Neural crest cell (in vitro differentiated cells): ENCODE measurements at regions not wholly inside any gene's neighbourhood (a gene's known extent, or its start where the extent isn't known, plus 50 kb on each side); places are given as distances from the start of the nearest gene placed in this dataset.

Experiments used
- DNase-seq: peaks from one replicate; pipeline ENCODE4 v3.0.0; 2021; ENCODE audit warnings: low read depth, mixed read lengths, low spot score
- H3K27ac Mint-ChIP-seq: one replicate; pipeline ENCODE4 v1.8.0; 2021; ENCODE audit warnings: mild to moderate bottlenecking, mixed read lengths; ENCODE audit not compliant: unreplicated experiment
- H3K27me3 Mint-ChIP-seq: 2 replicates; pipeline ENCODE4 v1.8.0; 2021; ENCODE audit warnings: low read depth, mild to moderate bottlenecking, mixed read lengths
- H3K36me3 Mint-ChIP-seq: 2 replicates; pipeline ENCODE4 v1.8.0; 2021; ENCODE audit warnings: low read depth, mild to moderate bottlenecking, mixed read lengths
- H3K4me1 Mint-ChIP-seq: 2 replicates; pipeline ENCODE4 v1.8.0; 2021; ENCODE audit warnings: mixed read lengths
- H3K4me3 Mint-ChIP-seq: one replicate; pipeline ENCODE4 v1.8.0; 2021; ENCODE audit warnings: mild to moderate bottlenecking, mixed read lengths
- H3K9me3 Mint-ChIP-seq: 2 replicates; pipeline ENCODE4 v1.8.0; 2021; ENCODE audit warnings: mixed read lengths
- CTCF ChIP-seq: fragments of 200-600 bp; sonication (generic); conservative IDR thresholded peaks from 2 replicates; pipeline ENCODE4 v1.5.0; 2021; ENCODE audit warnings: antibody characterized with exemption, mild to moderate bottlenecking

DNA sequence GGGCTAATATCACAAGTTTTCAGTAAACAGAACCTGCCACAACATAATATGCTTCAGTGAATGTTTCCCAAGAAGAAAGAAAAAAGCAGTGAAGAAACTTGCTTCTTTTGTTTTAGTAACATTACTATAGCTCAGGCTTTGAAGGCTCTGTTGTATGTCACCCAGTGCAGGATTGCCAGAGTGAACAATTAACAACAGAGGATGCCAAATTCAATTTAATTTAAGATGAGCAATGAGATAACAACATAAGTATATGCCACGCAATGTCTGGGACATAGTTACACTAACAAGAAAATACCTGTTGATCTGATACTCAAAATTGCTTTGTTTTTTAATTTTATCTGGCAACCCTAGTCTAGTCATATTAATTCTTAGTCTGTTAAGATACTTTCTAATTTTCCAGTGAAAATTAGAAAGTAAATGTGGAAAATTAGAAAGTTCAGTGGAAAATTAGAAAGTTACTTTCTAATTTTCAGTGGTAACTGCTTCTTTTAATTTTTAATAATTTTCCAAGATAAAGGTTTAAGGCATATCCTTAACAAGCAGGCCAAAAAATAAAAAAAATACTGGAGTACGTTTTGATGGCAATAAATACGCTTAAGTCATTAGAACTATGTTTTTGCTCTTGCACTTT, 336.3 kb downstream of the SLITRK6 start:
- peaks cover 2% of the 10 kb centered on the region for H3K36me3 Mint-ChIP-seq
- no peak for TF ChIP-seq CTCF
- no peak overlapping the region for H3K27ac Mint-ChIP-seq
- no peaks in the 10 kb centered on the region for H3K4me1 Mint-ChIP-seq
- no peaks in the 10 kb centered on the region for H3K27me3 Mint-ChIP-seq
- peaks cover 6% of the 10 kb centered on the region for H3K9me3 Mint-ChIP-seq
- no peak for DNase-seq
- H3K4me3 Mint-ChIP-seq = no peak overlapping the region

DNA sequence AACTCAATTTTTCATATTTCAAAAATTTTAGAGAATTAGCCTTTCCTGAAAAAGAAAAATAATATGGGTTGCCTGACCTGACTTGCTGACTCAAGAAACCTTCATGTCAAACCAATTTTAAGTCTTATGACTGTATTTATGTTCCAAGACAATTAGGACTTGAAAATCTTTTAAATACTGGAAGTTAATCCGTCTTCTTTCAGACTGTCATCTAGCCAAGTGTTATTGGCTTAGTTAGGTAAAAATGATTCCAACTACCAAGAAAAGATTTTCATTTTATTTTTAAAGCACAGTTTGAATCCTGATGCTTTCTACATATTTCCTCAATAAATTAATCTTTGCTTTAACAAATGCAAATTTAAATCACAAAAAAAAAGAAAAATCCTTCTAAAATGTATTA, 337.6 kb downstream of the SLITRK6 start:
- H3K4me1 Mint-ChIP-seq = no peaks in the 10 kb centered on the region
- peaks cover 11% of the 10 kb centered on the region for H3K36me3 Mint-ChIP-seq
- H3K27ac Mint-ChIP-seq = no peak overlapping the region
- no peak overlapping the region for H3K4me3 Mint-ChIP-seq
- TF ChIP-seq CTCF = no peak
- peaks cover 15% of the 10 kb centered on the region for H3K9me3 Mint-ChIP-seq
- DNase-seq = no peak
- no peaks in the 10 kb centered on the region for H3K27me3 Mint-ChIP-seq

GRCh38 chr13:85445534-85445933, 353.7 kb downstream of the SLITRK6 start:
- Mint-ChIP-seq H3K4me1 (no peaks in the 10 kb centered on the region), H3K9me3 (no peaks in the 10 kb centered on the region), H3K36me3 (no peaks in the 10 kb centered on the region), H3K4me3 (no peak overlapping the region), H3K27ac (no peak overlapping the region), H3K27me3 (no peaks in the 10 kb centered on the region)
- DNase-seq = no peak
- TF ChIP-seq CTCF = no peak

GRCh38 chr13:85441975-85442374, 357.2 kb downstream of the SLITRK6 start:
- DNase-seq = no peak
- H3K27me3 Mint-ChIP-seq = no peaks in the 10 kb centered on the region
- no peaks in the 10 kb centered on the region for H3K9me3 Mint-ChIP-seq
- no peak overlapping the region for H3K27ac Mint-ChIP-seq
- H3K4me1 Mint-ChIP-seq = no peaks in the 10 kb centered on the region
- no peaks in the 10 kb centered on the region for H3K36me3 Mint-ChIP-seq
- H3K4me3 Mint-ChIP-seq = no peak overlapping the region
- TF ChIP-seq CTCF = no peak

- Mint-ChIP-seq H3K36me3 (no peaks in the 10 kb centered on the region), H3K9me3 (no peaks in the 10 kb centered on the region), H3K4me3 (no peak overlapping the region), H3K27ac (no peak overlapping the region), H3K27me3 (no peaks in the 10 kb centered on the region), H3K4me1 (no peaks in the 10 kb centered on the region)
- TF ChIP-seq CTCF = no peak
- DNase-seq = no peak
These were observed 357.9 kb downstream of the SLITRK6 start for GRCh38 chr13:85441364-85441763.
